Fibroblast of villous mesenchyme (primary cell): ENCODE measurements at regions not wholly inside any gene's neighbourhood (a gene's known extent, or its start where the extent isn't known, plus 50 kb on each side); places are given as distances from the start of the nearest gene placed in this dataset.

Source experiments
- DNase-seq: peaks from one replicate; pipeline ENCODE4 v3.0.0-alpha.2; 2010; ENCODE audit warnings: low read depth
- H3K4me3 ChIP-seq: 2 replicates; pipeline ENCODE4 v1.5.1; 2011; ENCODE audit warnings: low read depth, mild to moderate bottlenecking, low read length
- CTCF ChIP-seq: IDR thresholded peaks from 2 replicates; pipeline ENCODE4 v1.5.1; 2012; ENCODE audit warnings: low read depth, mild to moderate bottlenecking, low read length; ENCODE audit not compliant: insufficient read depth

- no peak overlapping the region for H3K4me3 ChIP-seq
- no peak for DNase-seq
- TF ChIP-seq CTCF: no peak
These were observed 136.4 kb upstream of the CRBN start for GRCh38 chr3:3315846-3316245.

GRCh38 chr3:3309887-3310286, 130.4 kb upstream of the CRBN start:
- TF ChIP-seq CTCF: no peak
- DNase-seq: no peak
- H3K4me3 ChIP-seq: no peak overlapping the region

- no peak overlapping the region for H3K4me3 ChIP-seq
- TF ChIP-seq CTCF: no peak
- no peak for DNase-seq
These were observed 129.3 kb upstream of the CRBN start for GRCh38 chr3:3308809-3309208.

GRCh38 chr3:3307491-3307890, 128.0 kb upstream of the CRBN start:
- no peak overlapping the region for H3K4me3 ChIP-seq
- DNase-seq: no peak
- TF ChIP-seq CTCF: no peak

GRCh38 chr3:3305841-3306240, 126.3 kb upstream of the CRBN start:
- H3K4me3 ChIP-seq: no peak overlapping the region
- DNase-seq: no peak
- no peak for TF ChIP-seq CTCF

- TF ChIP-seq CTCF: no peak
- DNase-seq: no peak
These were observed 125.6 kb upstream of the CRBN start for GRCh38 chr3:3305084-3305483.

GRCh38 chr3:3303636-3304035, 124.1 kb upstream of the CRBN start:
- TF ChIP-seq CTCF: no peak
- no peak for DNase-seq
- no peak overlapping the region for H3K4me3 ChIP-seq

More at GRCh38 chr3:3305084-3305483, 125.6 kb upstream of the CRBN start:
- no peak overlapping the region for H3K4me3 ChIP-seq
